ENCODE measurements at regions not wholly inside any gene's neighbourhood (a gene's known extent, or its start where the extent isn't known, plus 50 kb on each side); places are given as distances from the start of the nearest gene placed in this dataset.

DNA sequence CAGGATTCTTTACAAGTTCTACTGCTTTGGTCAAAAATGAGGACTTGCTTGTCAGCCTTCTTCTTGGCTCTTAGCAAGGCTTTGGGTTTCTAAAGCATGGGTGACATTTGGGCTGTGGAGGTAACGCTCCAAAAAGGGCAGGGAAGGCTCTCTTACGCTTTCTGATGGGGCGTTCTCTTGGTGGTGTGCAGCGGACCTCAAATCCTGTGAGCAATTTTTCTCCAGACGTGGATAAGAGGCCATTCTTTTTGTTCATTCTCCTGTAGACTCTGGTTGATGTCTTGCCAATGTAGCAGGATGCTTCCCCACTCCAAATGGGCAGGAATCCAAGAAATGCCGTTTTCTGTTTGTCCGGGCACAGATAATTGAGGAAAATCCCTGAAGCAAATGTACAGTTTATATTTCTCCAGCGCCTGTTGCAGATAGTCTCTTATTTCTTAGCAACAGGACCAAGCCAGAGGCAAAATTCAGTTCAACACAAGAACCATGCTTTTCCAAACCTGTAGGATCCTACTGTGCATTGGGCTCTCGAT, 138.4 kb upstream of the NFE2L3 start:
- TF ChIP-seq, protein P1, sequence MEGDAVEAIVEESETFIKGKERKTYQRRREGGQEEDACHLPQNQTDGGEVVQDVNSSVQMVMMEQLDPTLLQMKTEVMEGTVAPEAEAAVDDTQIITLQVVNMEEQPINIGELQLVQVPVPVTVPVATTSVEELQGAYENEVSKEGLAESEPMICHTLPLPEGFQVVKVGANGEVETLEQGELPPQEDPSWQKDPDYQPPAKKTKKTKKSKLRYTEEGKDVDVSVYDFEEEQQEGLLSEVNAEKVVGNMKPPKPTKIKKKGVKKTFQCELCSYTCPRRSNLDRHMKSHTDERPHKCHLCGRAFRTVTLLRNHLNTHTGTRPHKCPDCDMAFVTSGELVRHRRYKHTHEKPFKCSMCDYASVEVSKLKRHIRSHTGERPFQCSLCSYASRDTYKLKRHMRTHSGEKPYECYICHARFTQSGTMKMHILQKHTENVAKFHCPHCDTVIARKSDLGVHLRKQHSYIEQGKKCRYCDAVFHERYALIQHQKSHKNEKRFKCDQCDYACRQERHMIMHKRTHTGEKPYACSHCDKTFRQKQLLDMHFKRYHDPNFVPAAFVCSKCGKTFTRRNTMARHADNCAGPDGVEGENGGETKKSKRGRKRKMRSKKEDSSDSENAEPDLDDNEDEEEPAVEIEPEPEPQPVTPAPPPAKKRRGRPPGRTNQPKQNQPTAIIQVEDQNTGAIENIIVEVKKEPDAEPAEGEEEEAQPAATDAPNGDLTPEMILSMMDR (IDR thresholded peaks at IDR 0.05; ENCODE audit: low read depth, low read length), result no peak
- no peak for TF ChIP-seq EZH2phosphoT487 (IDR thresholded peaks at IDR 0.05; ENCODE audit: low read depth)

All from OCI-LY3 (cell line).